Body of pancreas (tissue), 4 donors: ENCODE measurements at regions not wholly inside any gene's neighbourhood (a gene's known extent, or its start where the extent isn't known, plus 50 kb on each side); places are given as distances from the start of the nearest gene placed in this dataset.
A peak's percentile ranks its signal among the peaks of the same experiment; 100 is the strongest.

Experiments used
- ATAC-seq: fragments of 150-250 bp; one replicate; pipeline ENCODE4 v1.9.1; 2016
- DNase-seq, 4 donors: peaks; one replicate each; pipeline ENCODE4 v3.0.0-alpha.2; 2019
- H3K27ac ChIP-seq, 4 donors: fragments of 200-600 bp; sonication (generic); 1 replicate in 3 of 4; 2 replicates in 1 of 4; pipeline versions ENCODE4 v1.5.1 to v1.6.1; 2016 to 2019; ENCODE audit warnings: mild to moderate bottlenecking in 1 of 4, mixed read lengths in 1 of 4, moderate library complexity in 1 of 4
- H3K27me3 ChIP-seq, 2 donors: fragments of 200-600 bp; sonication (generic); one replicate each; pipeline ENCODE4 v1.6.0; 2016; ENCODE audit warnings: mild to moderate bottlenecking in 1 of 2
- H3K36me3 ChIP-seq, 2 donors: fragments of 200-600 bp; sonication (generic); replicated peaks in 1 of 2; 2 replicates each; pipeline ENCODE4 v1.5.1; 2016; ENCODE audit warnings: low read depth in 2 of 2; ENCODE audit not compliant: insufficient read depth in 1 of 2
- H3K4me1 ChIP-seq: fragments of 200-600 bp; sonication (generic); one replicate; pipeline ENCODE4 v1.6.0; 2016
- H3K4me3 ChIP-seq, 2 donors: fragments of 200-600 bp; sonication (generic); 1 replicate in 1 of 2; 2 replicates in 1 of 2; pipeline ENCODE4 v1.5.1; 2016 to 2019
- H3K9me3 ChIP-seq, 3 donors: fragments of 200-600 bp; sonication (generic); 1 replicate in 2 of 3; 2 replicates in 1 of 3; pipeline ENCODE4 v1.5.1; 2016
- CTCF ChIP-seq, 7 experiments: fragments of 450-650 bp in 4 of 7; fragments of 200-600 bp in 3 of 7; sonication (generic) in 3 of 7; IDR thresholded peaks; one replicate each; pipeline ENCODE4 v1.5.1; 2016 to 2019; ENCODE audit warnings: antibody characterized with exemption in 7 of 7
- POLR2A ChIP-seq, 3 donors: fragments of 450-650 bp; IDR thresholded peaks; one replicate each; pipeline ENCODE4 v1.6.1; 2016; ENCODE audit warnings: antibody characterized with exemption in 3 of 3, mild to moderate bottlenecking in 2 of 3
- WGBS, 2 donors: methylation state at CpG; one replicate each; pipeline ENCODE4 v1.1.5; 2017; 5-methylcytosine and 5-hydroxymethylcytosine counted together
- intact Hi-C: fragments of 100-400 bp; cut with DNase I; formaldehyde crosslinking; loops from one replicate; pipeline ENCODE4 v1.15.1; 2023

DNA sequence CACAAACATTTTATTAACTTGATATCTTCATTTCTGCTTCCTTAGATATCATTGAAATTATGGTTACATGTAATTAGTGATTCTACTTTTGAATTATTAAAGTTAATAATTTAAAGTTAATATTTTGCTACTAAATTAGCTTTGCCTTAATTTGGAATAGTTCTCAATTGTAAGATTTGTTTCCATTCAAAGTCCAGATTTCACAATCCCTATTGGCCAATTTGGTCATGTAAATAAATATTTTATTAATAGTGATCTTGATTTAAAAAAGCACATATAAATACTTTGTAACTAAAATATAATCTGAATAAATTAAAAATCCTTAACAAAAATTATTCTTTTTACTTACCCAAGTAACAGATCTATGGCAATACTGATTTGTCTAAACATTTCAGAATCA is 1558.6 kb downstream of the NCAM2 start:
- Histone ChIP-seq H3K4me3 (no peak overlapping the region), H3K27ac (no peak overlapping the region), H3K27me3 (no peaks in the 10 kb centered on the region), H3K36me3 (no peaks in the 10 kb centered on the region), H3K4me1 (no peaks in the 10 kb centered on the region), H3K9me3 (no peaks in the 10 kb centered on the region)
- TF ChIP-seq POLR2A (IDR thresholded peaks at IDR 0.05) (no peak), CTCF (IDR thresholded peaks at IDR 0.05) (no peak)
- ATAC-seq (no peak), DNase-seq (no peak)
- intact Hi-C loops, result no loop called here

GRCh38 chr21:22561946-22562345 is 1563.7 kb downstream of the NCAM2 start:
- ATAC-seq, result no peak
- no peaks in the 10 kb centered on the region for H3K36me3 ChIP-seq
- no peak for DNase-seq
- no peaks in the 10 kb centered on the region for H3K4me1 ChIP-seq
- intact Hi-C loops, result no loop called here
- TF ChIP-seq POLR2A (IDR thresholded peaks at IDR 0.05) (no peak), CTCF (IDR thresholded peaks at IDR 0.05) (no peak)
- no peak overlapping the region for H3K4me3 ChIP-seq
- no peaks in the 10 kb centered on the region for H3K9me3 ChIP-seq
- no peak overlapping the region for H3K27ac ChIP-seq
- no peaks in the 10 kb centered on the region for H3K27me3 ChIP-seq
- WGBS, 2 donors, result 87 to 93% methylated on average over 4 to 16 of the region's 16 CpGs

- ATAC-seq (no peak), DNase-seq (no peak)
- no peaks in the 10 kb centered on the region for H3K9me3 ChIP-seq
- 52 to 66% methylated on average over 1 of the region's 1 CpG for WGBS, 2 donors
- no peaks in the 10 kb centered on the region for H3K4me1 ChIP-seq
- intact Hi-C loops, result no loop called here
- no peak overlapping the region for H3K27ac ChIP-seq
- no peak overlapping the region for H3K4me3 ChIP-seq
- peaks cover 0 to 5% of the 10 kb centered on the region in 2 donors for H3K27me3 ChIP-seq
- H3K36me3 ChIP-seq, result no peaks in the 10 kb centered on the region
- TF ChIP-seq POLR2A (IDR thresholded peaks at IDR 0.05) (no peak), CTCF (IDR thresholded peaks at IDR 0.05) (no peak)
Measured at GRCh38 chr21:22573834-22574233, 1575.6 kb downstream of the NCAM2 start.

- H3K4me3 ChIP-seq, result no peak overlapping the region
- no peaks in the 10 kb centered on the region for H3K4me1 ChIP-seq
- H3K27me3 ChIP-seq, result peaks cover 0 to 5% of the 10 kb centered on the region in 2 donors
- TF ChIP-seq CTCF (IDR thresholded peaks at IDR 0.05), result peak in 2 of 7 experiments; percentile 6 to 7
- TF ChIP-seq POLR2A (IDR thresholded peaks at IDR 0.05), result no peak
- no peak for DNase-seq
- no peak overlapping the region for H3K27ac ChIP-seq
- no peak for ATAC-seq
- H3K9me3 ChIP-seq, result no peaks in the 10 kb centered on the region
- WGBS, 2 donors, result 7 to 9% methylated on average over 5 of the region's 5 CpGs
- intact Hi-C loops, result no loop called here
- no peaks in the 10 kb centered on the region for H3K36me3 ChIP-seq
Measured at GRCh38 chr21:22575165-22575584, 1577.0 kb downstream of the NCAM2 start.

DNA sequence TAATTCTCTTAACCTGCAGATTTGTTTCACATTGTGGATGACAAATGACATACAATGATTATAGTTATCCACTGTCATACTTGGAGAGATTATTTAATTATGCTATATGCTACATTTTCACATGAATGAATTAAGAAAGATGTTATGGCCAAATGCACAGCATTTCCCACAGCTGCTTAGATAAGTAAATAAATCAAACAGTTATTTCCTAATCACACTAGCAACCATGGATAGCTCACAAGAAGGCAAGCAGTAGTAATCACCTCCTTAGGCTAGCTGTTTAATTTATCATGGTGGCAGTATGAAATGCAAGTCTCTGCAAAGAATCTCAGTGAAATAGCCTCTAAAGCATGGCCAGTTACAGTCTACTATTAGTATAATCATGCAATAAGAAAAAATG is 1581.5 kb downstream of the NCAM2 start:
- H3K4me1 ChIP-seq, result no peaks in the 10 kb centered on the region
- intact Hi-C loops, result no loop called here
- TF ChIP-seq POLR2A (IDR thresholded peaks at IDR 0.05) (no peak), CTCF (IDR thresholded peaks at IDR 0.05) (no peak)
- no peaks in the 10 kb centered on the region for H3K36me3 ChIP-seq
- H3K4me3 ChIP-seq, result no peak overlapping the region
- no peaks in the 10 kb centered on the region for H3K9me3 ChIP-seq
- ATAC-seq (no peak), DNase-seq (no peak)
- H3K27ac ChIP-seq, result no peak overlapping the region
- peaks cover 0 to 5% of the 10 kb centered on the region in 2 donors for H3K27me3 ChIP-seq
